Astrocyte of the spinal cord (primary cell): ENCODE measurements at regions not wholly inside any gene's neighbourhood (a gene's known extent, or its start where the extent isn't known, plus 50 kb on each side); places are given as distances from the start of the nearest gene placed in this dataset.
"Not testable (repeated sequence)": the region's sequence is repeated elsewhere in the genome, so short reads cannot be mapped to it uniquely, and the experiment has no call there.

ENCODE experiments used
- DNase-seq: peaks from one replicate; pipeline ENCODE4 v3.0.0; 2011; ENCODE audit warnings: low read depth, low spot score
- H3K4me3 ChIP-seq: 2 replicates; pipeline ENCODE4 v1.5.1; 2011; ENCODE audit warnings: low read depth, mild to moderate bottlenecking, low read length, moderate library complexity
- in situ Hi-C: cut with HindIII; loops from 2 replicates; pipeline ENCODE4 v1.10.0; 2017; ENCODE audit warnings: low sequenced_read_pairs
- TF ChIP-seq, protein P1 (sequence below): IDR thresholded peaks from 2 replicates; pipeline ENCODE4 v1.5.1; 2012; ENCODE audit warnings: low read depth, mild to moderate bottlenecking, low read length, inconsistent platforms

DNA sequence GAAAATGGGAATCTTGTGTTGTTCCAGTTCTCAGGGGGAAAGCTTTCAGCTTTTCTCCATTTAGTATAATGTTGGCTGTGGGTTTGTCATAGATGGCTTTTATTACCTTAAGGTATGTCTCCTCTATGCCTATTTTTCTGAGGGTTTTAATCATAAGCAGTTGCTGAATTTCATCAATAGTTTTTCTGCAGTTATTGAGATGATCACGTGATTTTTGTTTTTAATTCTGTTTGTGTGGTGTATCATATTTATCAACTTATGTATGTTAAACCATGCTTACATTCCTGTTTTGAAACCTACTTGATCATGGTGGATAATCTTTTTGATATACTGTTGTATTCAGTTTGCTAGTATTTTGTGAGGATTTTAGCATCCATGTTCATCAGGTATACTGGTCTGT, 66.8 kb upstream of the CENPE start:
- DNase-seq: no peak
- no peak overlapping the region for H3K4me3 ChIP-seq
- in situ Hi-C loops: no loop called here
- TF ChIP-seq, protein P1, sequence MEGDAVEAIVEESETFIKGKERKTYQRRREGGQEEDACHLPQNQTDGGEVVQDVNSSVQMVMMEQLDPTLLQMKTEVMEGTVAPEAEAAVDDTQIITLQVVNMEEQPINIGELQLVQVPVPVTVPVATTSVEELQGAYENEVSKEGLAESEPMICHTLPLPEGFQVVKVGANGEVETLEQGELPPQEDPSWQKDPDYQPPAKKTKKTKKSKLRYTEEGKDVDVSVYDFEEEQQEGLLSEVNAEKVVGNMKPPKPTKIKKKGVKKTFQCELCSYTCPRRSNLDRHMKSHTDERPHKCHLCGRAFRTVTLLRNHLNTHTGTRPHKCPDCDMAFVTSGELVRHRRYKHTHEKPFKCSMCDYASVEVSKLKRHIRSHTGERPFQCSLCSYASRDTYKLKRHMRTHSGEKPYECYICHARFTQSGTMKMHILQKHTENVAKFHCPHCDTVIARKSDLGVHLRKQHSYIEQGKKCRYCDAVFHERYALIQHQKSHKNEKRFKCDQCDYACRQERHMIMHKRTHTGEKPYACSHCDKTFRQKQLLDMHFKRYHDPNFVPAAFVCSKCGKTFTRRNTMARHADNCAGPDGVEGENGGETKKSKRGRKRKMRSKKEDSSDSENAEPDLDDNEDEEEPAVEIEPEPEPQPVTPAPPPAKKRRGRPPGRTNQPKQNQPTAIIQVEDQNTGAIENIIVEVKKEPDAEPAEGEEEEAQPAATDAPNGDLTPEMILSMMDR: no peak

DNA sequence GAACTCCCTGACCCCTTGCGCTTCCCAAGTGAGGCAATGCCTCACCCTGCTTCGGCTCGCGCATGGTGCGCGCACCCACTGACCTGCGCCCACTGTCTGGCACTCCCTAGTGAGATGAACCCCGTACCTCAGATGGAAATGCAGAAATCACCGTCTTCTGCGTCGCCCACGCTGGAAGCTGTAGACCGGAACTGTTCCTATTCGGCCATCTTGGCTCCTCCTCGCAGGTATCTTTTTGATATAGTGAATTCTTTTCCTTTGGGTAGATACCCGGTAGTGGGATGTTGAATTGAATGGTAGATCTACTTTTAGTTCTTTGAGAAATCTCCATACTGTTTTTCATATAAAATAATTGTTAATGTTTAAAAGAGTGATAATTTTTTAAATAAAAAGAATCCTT, 57.9 kb upstream of the CENPE start:
- in situ Hi-C loops, DNase-seq, H3K4me3 ChIP-seq: not testable (repeated sequence)
